ENCODE measurements at regions not wholly inside any gene's neighbourhood (a gene's known extent, or its start where the extent isn't known, plus 50 kb on each side); places are given as distances from the start of the nearest gene placed in this dataset.

GRCh38 chr17:72244494-72244893 lies 123.7 kb downstream of the SOX9 start (continued):
- TF ChIP-seq PRDM15 (CRISPR knock-in tag; IDR thresholded peaks at IDR 0.05), result no peak
- no peak for TF ChIP-seq STAT6 (CRISPR knock-in tag; conservative IDR thresholded peaks at IDR 0.05; ENCODE audit: low read depth)
- TF ChIP-seq GTF2I (CRISPR knock-in tag; conservative IDR thresholded peaks at IDR 0.05), result no peak
- TF ChIP-seq ATF2 (CRISPR knock-in tag; IDR thresholded peaks at IDR 0.05; ENCODE audit: borderline replicate concordance, low read depth), result no peak
- no peak for TF ChIP-seq HMGA2 (CRISPR knock-in tag; IDR thresholded peaks at IDR 0.05)
- TF ChIP-seq CREB1 (CRISPR knock-in tag; IDR thresholded peaks at IDR 0.05), result no peak
- no peak for TF ChIP-seq RELA (CRISPR knock-in tag; IDR thresholded peaks at IDR 0.05; ENCODE audit: borderline replicate concordance)
- no peak for TF ChIP-seq ATF3 (CRISPR knock-in tag; conservative IDR thresholded peaks at IDR 0.05)
- no peak for TF ChIP-seq USF2 (CRISPR knock-in tag; IDR thresholded peaks at IDR 0.05)
- TF ChIP-seq AR (CRISPR knock-in tag; IDR thresholded peaks at IDR 0.05), result no peak

GRCh38 chr17:72244956-72245355 lies 124.1 kb downstream of the SOX9 start:
- Mint-ChIP-seq H3K4me3 (no peak overlapping the region), H3K9me3 (peaks cover 19% of the 10 kb centered on the region), H3K27me3 (ENCODE audit: low read depth) (peaks cover 4% of the 10 kb centered on the region; the same call in 1 of the 2 replicates), H3K36me3 (no peaks in the 10 kb centered on the region), H3K4me1 (no peaks in the 10 kb centered on the region), H3K27ac (no peak overlapping the region)
- ChIA-PET POLR2A (no interaction called here), CTCF (no interaction called here)
- TF ChIP-seq TEAD1 (CRISPR knock-in tag; IDR thresholded peaks at IDR 0.05) (no peak), NFATC4 (CRISPR knock-in tag; IDR thresholded peaks at IDR 0.05) (no peak)
- ATAC-seq (no peak), DNase-seq (ENCODE audit: low spot score) (no peak)

Data from WTC11 (cell line).